Coronary artery (tissue), 2 donors: ENCODE measurements at regions not wholly inside any gene's neighbourhood (a gene's known extent, or its start where the extent isn't known, plus 50 kb on each side); places are given as distances from the start of the nearest gene placed in this dataset.
"Not testable (repeated sequence)": the region's sequence is repeated elsewhere in the genome, so short reads cannot be mapped to it uniquely, and the experiment has no call there.

Experiments used
- DNase-seq: peaks from one replicate; pipeline ENCODE4 v3.0.0-alpha.2; 2017; ENCODE audit warnings: low spot score
- H3K27ac ChIP-seq, 2 donors: fragments of 200-600 bp; sonication (generic); one replicate each; pipeline ENCODE4 v1.5.1; 2016 to 2019
- H3K4me3 ChIP-seq: fragments of 200-600 bp; sonication (generic); 2 replicates; pipeline ENCODE4 v1.5.1; 2016; ENCODE audit warnings: mild to moderate bottlenecking, moderate library complexity
- TF ChIP-seq, protein P1 (sequence below): fragments of 200-600 bp; sonication (generic); IDR thresholded peaks from one replicate; pipeline ENCODE4 v1.5.1; 2019; ENCODE audit warnings: antibody characterized with exemption

DNA sequence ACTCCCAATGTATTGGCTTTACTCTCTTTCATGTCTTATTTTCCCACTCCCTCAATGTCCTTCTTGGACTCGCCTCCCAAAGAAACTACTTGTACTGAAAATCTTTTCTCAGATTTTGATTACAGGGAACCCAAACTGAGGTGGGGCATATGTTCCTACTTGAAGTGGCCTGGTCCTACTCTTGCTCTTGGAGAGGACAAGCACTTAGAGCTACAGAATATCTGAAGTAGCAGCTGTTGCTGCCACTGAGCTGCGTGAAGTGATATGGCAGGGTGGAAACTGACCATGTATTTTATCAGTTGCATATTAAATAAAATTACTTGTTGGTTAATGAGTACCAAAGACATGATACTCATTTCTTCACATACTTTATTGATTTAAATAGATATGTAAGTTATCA lies 129.5 kb downstream of the TSEN15 start:
- DNase-seq = no peak
- TF ChIP-seq, protein P1, sequence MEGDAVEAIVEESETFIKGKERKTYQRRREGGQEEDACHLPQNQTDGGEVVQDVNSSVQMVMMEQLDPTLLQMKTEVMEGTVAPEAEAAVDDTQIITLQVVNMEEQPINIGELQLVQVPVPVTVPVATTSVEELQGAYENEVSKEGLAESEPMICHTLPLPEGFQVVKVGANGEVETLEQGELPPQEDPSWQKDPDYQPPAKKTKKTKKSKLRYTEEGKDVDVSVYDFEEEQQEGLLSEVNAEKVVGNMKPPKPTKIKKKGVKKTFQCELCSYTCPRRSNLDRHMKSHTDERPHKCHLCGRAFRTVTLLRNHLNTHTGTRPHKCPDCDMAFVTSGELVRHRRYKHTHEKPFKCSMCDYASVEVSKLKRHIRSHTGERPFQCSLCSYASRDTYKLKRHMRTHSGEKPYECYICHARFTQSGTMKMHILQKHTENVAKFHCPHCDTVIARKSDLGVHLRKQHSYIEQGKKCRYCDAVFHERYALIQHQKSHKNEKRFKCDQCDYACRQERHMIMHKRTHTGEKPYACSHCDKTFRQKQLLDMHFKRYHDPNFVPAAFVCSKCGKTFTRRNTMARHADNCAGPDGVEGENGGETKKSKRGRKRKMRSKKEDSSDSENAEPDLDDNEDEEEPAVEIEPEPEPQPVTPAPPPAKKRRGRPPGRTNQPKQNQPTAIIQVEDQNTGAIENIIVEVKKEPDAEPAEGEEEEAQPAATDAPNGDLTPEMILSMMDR = no peak
- H3K27ac ChIP-seq = no peak overlapping the region
- no peak overlapping the region for H3K4me3 ChIP-seq

- Histone ChIP-seq H3K4me3 (no peak overlapping the region), H3K27ac (no peak overlapping the region)
- TF ChIP-seq, protein P1 = no peak
- no peak for DNase-seq
Measured at GRCh38 chr1:184183919-184184318, 132.4 kb downstream of the TSEN15 start.

- not testable (repeated sequence) for DNase-seq, H3K27ac ChIP-seq, H3K4me3 ChIP-seq
Measured at GRCh38 chr1:184184614-184185013, 133.1 kb downstream of the TSEN15 start.

DNA sequence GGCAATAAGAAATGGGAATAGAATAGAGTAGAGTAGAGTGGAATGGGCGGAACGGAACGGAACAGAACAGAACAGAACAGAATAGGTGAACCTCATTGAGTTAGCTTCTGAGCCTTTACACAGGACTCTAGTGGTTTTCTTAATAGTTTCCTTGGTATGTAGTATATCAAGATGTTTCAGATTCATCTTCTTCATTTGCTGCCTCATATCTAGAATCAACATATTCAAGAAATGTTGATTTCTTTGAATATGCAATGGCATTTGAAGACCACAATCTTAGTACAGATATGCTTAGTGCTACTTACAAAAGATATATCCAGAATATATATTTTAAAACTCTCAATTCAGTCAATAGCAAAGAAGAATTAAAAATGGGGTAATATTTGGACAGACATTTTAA lies 133.8 kb downstream of the TSEN15 start:
- TF ChIP-seq, protein P1 = no peak
- no peak for DNase-seq
- Histone ChIP-seq H3K4me3 (no peak overlapping the region), H3K27ac (no peak overlapping the region)

- DNase-seq = no peak
- H3K4me3 ChIP-seq = no peak overlapping the region
- no peak overlapping the region for H3K27ac ChIP-seq
- TF ChIP-seq, protein P1 = no peak
Measured at GRCh38 chr1:184186167-184186566, 134.6 kb downstream of the TSEN15 start.

- no peak overlapping the region for H3K27ac ChIP-seq
- no peak for DNase-seq
- TF ChIP-seq, protein P1 = no peak
- H3K4me3 ChIP-seq = no peak overlapping the region
Measured at GRCh38 chr1:184187097-184187496, 135.6 kb downstream of the TSEN15 start.

- no peak for DNase-seq
- TF ChIP-seq, protein P1 = no peak
- Histone ChIP-seq H3K27ac (no peak overlapping the region), H3K4me3 (no peak overlapping the region)
Measured at GRCh38 chr1:184188037-184188436, 136.5 kb downstream of the TSEN15 start.

DNA sequence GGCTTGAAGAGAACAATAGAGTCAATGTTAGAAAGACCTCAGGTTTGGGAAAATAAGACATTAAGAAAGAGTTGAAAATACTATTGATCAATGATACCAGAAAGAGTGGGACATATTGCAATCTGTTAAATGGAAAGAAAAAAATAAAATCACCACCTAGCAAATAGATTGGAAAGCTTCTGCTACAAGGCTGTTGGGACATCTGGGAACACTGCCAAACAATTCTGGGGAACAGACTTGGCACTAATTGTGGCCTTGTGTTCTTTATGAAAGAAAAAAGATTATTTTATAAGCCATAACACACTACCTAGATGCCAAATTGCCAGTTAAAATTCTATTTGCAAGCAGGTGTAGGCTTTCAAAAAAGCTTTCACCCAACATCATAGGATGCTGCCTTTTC lies 137.8 kb downstream of the TSEN15 start:
- H3K4me3 ChIP-seq = no peak overlapping the region
- DNase-seq = no peak
- no peak overlapping the region for H3K27ac ChIP-seq
- TF ChIP-seq, protein P1 = no peak
